A673 (cell line): ENCODE measurements at regions not wholly inside any gene's neighbourhood (a gene's known extent, or its start where the extent isn't known, plus 50 kb on each side); places are given as distances from the start of the nearest gene placed in this dataset.

Experiments
- EZH2 ChIP-seq: fragments of 200-600 bp; sonication (generic); IDR thresholded peaks from 2 replicates; pipeline ENCODE4 v1.6.1; 2017; ENCODE audit warnings: borderline replicate concordance, low read depth, mild to moderate bottlenecking, mixed read lengths, antibody characterized with exemption, low read length; ENCODE audit not compliant: poor library complexity, severe bottlenecking
- TF ChIP-seq, protein P1 (sequence below): fragments of 300-800, 200-600 bp; sonication (generic); conservative IDR thresholded peaks from 2 replicates; pipeline ENCODE4 v1.5.1; 2017; ENCODE audit warnings: low read depth, mild to moderate bottlenecking, antibody characterized with exemption, low read length, moderate library complexity, mixed read lengths

DNA sequence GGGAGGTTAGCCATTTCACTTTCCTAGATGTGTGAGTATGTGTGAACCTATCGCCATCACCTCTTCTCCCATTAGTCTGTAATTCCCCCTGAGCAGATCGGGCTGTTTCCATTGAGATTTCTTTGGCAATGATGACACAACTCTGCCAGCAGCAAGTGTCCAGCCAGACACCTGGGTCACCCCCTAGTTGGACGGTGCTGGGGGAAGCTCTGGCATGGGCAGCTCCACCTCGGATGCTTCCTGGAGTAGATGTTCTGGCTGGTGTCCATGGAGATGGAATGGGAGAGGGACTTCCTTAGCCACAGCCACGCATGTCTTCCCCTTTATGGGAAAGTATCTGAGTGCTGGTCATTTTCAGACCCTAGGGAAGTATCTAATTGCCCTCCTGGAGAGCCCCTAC is 247.9 kb upstream of the RPL38 start:
- TF ChIP-seq, protein P1, sequence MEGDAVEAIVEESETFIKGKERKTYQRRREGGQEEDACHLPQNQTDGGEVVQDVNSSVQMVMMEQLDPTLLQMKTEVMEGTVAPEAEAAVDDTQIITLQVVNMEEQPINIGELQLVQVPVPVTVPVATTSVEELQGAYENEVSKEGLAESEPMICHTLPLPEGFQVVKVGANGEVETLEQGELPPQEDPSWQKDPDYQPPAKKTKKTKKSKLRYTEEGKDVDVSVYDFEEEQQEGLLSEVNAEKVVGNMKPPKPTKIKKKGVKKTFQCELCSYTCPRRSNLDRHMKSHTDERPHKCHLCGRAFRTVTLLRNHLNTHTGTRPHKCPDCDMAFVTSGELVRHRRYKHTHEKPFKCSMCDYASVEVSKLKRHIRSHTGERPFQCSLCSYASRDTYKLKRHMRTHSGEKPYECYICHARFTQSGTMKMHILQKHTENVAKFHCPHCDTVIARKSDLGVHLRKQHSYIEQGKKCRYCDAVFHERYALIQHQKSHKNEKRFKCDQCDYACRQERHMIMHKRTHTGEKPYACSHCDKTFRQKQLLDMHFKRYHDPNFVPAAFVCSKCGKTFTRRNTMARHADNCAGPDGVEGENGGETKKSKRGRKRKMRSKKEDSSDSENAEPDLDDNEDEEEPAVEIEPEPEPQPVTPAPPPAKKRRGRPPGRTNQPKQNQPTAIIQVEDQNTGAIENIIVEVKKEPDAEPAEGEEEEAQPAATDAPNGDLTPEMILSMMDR, result no peak
- TF ChIP-seq EZH2, result no peak
